Liver (tissue), 8 donors: ENCODE measurements at regions not wholly inside any gene's neighbourhood (a gene's known extent, or its start where the extent isn't known, plus 50 kb on each side); places are given as distances from the start of the nearest gene placed in this dataset.

Source experiments
- DNase-seq: peaks from one replicate; pipeline ENCODE4 v3.0.0-alpha.2; 2017; ENCODE audit warnings: low spot score
- H3K27ac ChIP-seq, 2 donors: one replicate each; pipeline ENCODE4 v1.7.0; 2013; ENCODE audit warnings: inconsistent platforms in 2 of 2, low read length in 2 of 2, control low read depth in 1 of 2, low read depth in 1 of 2, mild to moderate bottlenecking in 1 of 2
- H3K27me3 ChIP-seq, 4 donors: one replicate each; pipeline versions ENCODE4 v1.6.1 to v1.7.0; 2013; ENCODE audit warnings: low read length in 3 of 4, inconsistent platforms in 1 of 4, mild to moderate bottlenecking in 1 of 4, moderate library complexity in 1 of 4; ENCODE audit not compliant: control insufficient read depth in 4 of 4, insufficient read depth in 4 of 4
- H3K36me3 ChIP-seq, 4 donors: one replicate each; pipeline versions ENCODE4 v1.6.1 to v1.7.0; 2013; ENCODE audit warnings: low read length in 3 of 4, mild to moderate bottlenecking in 3 of 4, low read depth in 1 of 4, moderate library complexity in 1 of 4; ENCODE audit not compliant: control insufficient read depth in 4 of 4, insufficient read depth in 3 of 4
- H3K4me1 ChIP-seq, 4 donors: one replicate each; pipeline versions ENCODE4 v1.6.1 to v1.7.0; 2013; ENCODE audit warnings: low read length in 3 of 4, mild to moderate bottlenecking in 3 of 4, moderate library complexity in 1 of 4; ENCODE audit not compliant: control insufficient read depth in 4 of 4, insufficient read depth in 4 of 4
- H3K4me3 ChIP-seq, 3 donors: one replicate each; pipeline versions ENCODE4 v1.6.1 to v1.7.0; 2013; ENCODE audit warnings: low read length in 3 of 3, control low read depth in 1 of 3, low read depth in 1 of 3, mild to moderate bottlenecking in 1 of 3
- H3K9ac ChIP-seq, 2 donors: one replicate each; pipeline ENCODE4 v1.7.0; 2013; ENCODE audit warnings: low read length in 2 of 2, mild to moderate bottlenecking in 2 of 2, moderate library complexity in 2 of 2, control low read depth in 1 of 2, low read depth in 1 of 2
- H3K9me3 ChIP-seq, 4 donors: one replicate each; pipeline versions ENCODE4 v1.6.1 to v1.7.0; 2013; ENCODE audit warnings: low read length in 3 of 4; ENCODE audit not compliant: control insufficient read depth in 4 of 4
- EGR1 ChIP-seq, 2 donors: IDR thresholded peaks; 2 replicates each; pipeline ENCODE4 v1.6.1; 2016 to 2018; ENCODE audit warnings: antibody characterized with exemption in 2 of 2, low read depth in 2 of 2
- FOXA1 ChIP-seq: IDR thresholded peaks from 2 replicates; pipeline ENCODE4 v1.6.1; 2016; ENCODE audit warnings: antibody characterized with exemption
- FOXA2 ChIP-seq: IDR thresholded peaks from 2 replicates; pipeline ENCODE4 v1.6.1; 2016; ENCODE audit warnings: antibody characterized with exemption
- GABPA ChIP-seq, 2 donors: IDR thresholded peaks in 1 of 2; conservative IDR thresholded peaks in 1 of 2; 2 replicates each; pipeline ENCODE4 v1.6.1; 2016; ENCODE audit warnings: antibody characterized with exemption in 2 of 2, mild to moderate bottlenecking in 1 of 2, moderate library complexity in 1 of 2
- HNF4A ChIP-seq, 2 donors: conservative IDR thresholded peaks; 2 replicates each; pipeline ENCODE4 v1.6.1; 2016; ENCODE audit warnings: antibody characterized with exemption in 2 of 2, mild to moderate bottlenecking in 2 of 2
- HNF4G ChIP-seq: IDR thresholded peaks from 2 replicates; pipeline ENCODE4 v1.6.1; 2016; ENCODE audit warnings: antibody characterized with exemption
- JUND ChIP-seq, 2 donors: IDR thresholded peaks; 2 replicates each; pipeline ENCODE4 v1.6.1; 2016; ENCODE audit warnings: antibody characterized with exemption in 2 of 2
- NR2F2 ChIP-seq: IDR thresholded peaks from 2 replicates; pipeline ENCODE4 v1.6.1; 2016; ENCODE audit warnings: antibody characterized with exemption
- RAD21 ChIP-seq, 2 donors: IDR thresholded peaks; 2 replicates each; pipeline ENCODE4 v1.6.1; 2016; ENCODE audit warnings: antibody characterized with exemption in 2 of 2, mild to moderate bottlenecking in 2 of 2
- REST ChIP-seq: IDR thresholded peaks from 2 replicates; pipeline ENCODE4 v1.6.1; 2016; ENCODE audit warnings: antibody characterized with exemption, mild to moderate bottlenecking
- RXRA ChIP-seq, 2 donors: IDR thresholded peaks; 2 replicates each; pipeline ENCODE4 v1.6.1; 2017 to 2018; ENCODE audit warnings: antibody characterized with exemption in 2 of 2, mild to moderate bottlenecking in 1 of 2
- SP1 ChIP-seq: IDR thresholded peaks from 2 replicates; pipeline ENCODE4 v1.6.1; 2018; ENCODE audit warnings: antibody characterized with exemption, mild to moderate bottlenecking
- TAF1 ChIP-seq: conservative IDR thresholded peaks from 2 replicates; pipeline ENCODE4 v1.6.1; 2016; ENCODE audit warnings: antibody characterized with exemption, mild to moderate bottlenecking
- YY1 ChIP-seq: IDR thresholded peaks from 2 replicates; pipeline ENCODE4 v1.6.1; 2016; ENCODE audit warnings: antibody characterized with exemption, mild to moderate bottlenecking
- ZBTB33 ChIP-seq: IDR thresholded peaks from 2 replicates; pipeline ENCODE4 v1.6.1; 2016; ENCODE audit warnings: antibody characterized with exemption
- WGBS: extraction: QIAGEN DNeasy Blood & Tissue Kit; methylation state at CpG from one replicate; pipeline ENCODE4 v1.1.7; 2013; 5-methylcytosine and 5-hydroxymethylcytosine counted together
- TF ChIP-seq, protein P1 (sequence below): IDR thresholded peaks from 2 replicates; pipeline ENCODE4 v1.6.1; 2016; ENCODE audit warnings: antibody characterized with exemption
- TF ChIP-seq, protein P2 (sequence below): IDR thresholded peaks from 2 replicates; pipeline ENCODE4 v1.6.1; 2016; ENCODE audit warnings: antibody characterized with exemption
- TF ChIP-seq, protein P3 (sequence below): fragments of 150-350 bp; IDR thresholded peaks from 2 replicates; pipeline ENCODE4 v1.5.1; 2017; ENCODE audit warnings: improper control_type of control experiment, low read depth, low read length; ENCODE audit not compliant: missing input control
- donor health status: healthy.
- donor health status: healthy.
- donor health status: healthy.
- donor health status: healthy.
- donor health status: healthy.

- WGBS = 94% methylated on average over 4 of the region's 4 CpGs
- DNase-seq = no peak
- Histone ChIP-seq H3K9ac (no peak overlapping the region), H3K9me3 (no peaks in the 10 kb centered on the region), H3K4me3 (no peak overlapping the region), H3K27me3 (peaks cover 0 to 2% (median 0%) of the 10 kb centered on the region in 4 donors), H3K36me3 (no peaks in the 10 kb centered on the region), H3K4me1 (peaks cover 0 to 1% (median 0%) of the 10 kb centered on the region in 4 donors), H3K27ac (no peak overlapping the region)
- TF ChIP-seq ZBTB33 (no peak), HNF4A (conservative IDR thresholded peaks at IDR 0.05) (no peak), HNF4G (no peak), NR2F2 (no peak), EGR1 (IDR thresholded peaks at IDR 0.05; ENCODE audit: low read depth in 2 of 2) (no peak), FOXA2 (no peak), FOXA1 (no peak), REST (no peak), RAD21 (IDR thresholded peaks at IDR 0.05) (no peak), YY1 (no peak), GABPA (IDR thresholded peaks at IDR 0.05 in 1 of 2, conservative IDR thresholded peaks at IDR 0.05 in 1 of 2) (no peak), TAF1 (no peak), JUND (IDR thresholded peaks at IDR 0.05) (no peak), RXRA (IDR thresholded peaks at IDR 0.05) (no peak)
- TF ChIP-seq, protein P1, sequence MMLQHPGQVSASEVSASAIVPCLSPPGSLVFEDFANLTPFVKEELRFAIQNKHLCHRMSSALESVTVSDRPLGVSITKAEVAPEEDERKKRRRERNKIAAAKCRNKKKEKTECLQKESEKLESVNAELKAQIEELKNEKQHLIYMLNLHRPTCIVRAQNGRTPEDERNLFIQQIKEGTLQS = no peak
- TF ChIP-seq, protein P2, sequence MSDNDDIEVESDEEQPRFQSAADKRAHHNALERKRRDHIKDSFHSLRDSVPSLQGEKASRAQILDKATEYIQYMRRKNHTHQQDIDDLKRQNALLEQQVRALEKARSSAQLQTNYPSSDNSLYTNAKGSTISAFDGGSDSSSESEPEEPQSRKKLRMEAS = no peak
- TF ChIP-seq, protein P3, sequence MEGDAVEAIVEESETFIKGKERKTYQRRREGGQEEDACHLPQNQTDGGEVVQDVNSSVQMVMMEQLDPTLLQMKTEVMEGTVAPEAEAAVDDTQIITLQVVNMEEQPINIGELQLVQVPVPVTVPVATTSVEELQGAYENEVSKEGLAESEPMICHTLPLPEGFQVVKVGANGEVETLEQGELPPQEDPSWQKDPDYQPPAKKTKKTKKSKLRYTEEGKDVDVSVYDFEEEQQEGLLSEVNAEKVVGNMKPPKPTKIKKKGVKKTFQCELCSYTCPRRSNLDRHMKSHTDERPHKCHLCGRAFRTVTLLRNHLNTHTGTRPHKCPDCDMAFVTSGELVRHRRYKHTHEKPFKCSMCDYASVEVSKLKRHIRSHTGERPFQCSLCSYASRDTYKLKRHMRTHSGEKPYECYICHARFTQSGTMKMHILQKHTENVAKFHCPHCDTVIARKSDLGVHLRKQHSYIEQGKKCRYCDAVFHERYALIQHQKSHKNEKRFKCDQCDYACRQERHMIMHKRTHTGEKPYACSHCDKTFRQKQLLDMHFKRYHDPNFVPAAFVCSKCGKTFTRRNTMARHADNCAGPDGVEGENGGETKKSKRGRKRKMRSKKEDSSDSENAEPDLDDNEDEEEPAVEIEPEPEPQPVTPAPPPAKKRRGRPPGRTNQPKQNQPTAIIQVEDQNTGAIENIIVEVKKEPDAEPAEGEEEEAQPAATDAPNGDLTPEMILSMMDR = no peak
These were observed 72.5 kb upstream of the DAB2 start for GRCh38 chr5:39497322-39497721.

DNA sequence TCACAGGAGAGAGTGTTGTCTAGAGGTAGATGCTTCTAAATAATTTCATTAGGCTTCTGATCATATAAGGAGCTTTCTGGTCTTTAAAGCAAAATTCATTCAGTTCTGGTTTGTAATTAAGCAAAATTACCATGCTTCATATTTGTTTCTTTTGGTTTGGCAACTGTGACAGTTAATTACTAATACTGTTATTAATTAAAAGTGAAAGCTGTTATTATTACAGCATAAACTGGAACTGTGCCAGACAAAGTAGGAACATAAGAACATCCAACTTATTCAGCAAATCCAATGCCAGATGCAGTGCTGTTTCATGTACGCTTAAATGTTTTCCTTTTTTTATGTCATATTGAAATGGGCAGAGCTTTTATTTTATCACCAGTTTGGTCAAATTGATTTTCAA, 70.4 kb upstream of the DAB2 start:
- Histone ChIP-seq H3K27me3 (peaks cover 0 to under 1% (median 0%) of the 10 kb centered on the region in 4 donors), H3K4me1 (no peaks in the 10 kb centered on the region), H3K9me3 (peaks cover 0 to 7% (median 0%) of the 10 kb centered on the region in 4 donors), H3K4me3 (no peak overlapping the region), H3K36me3 (no peaks in the 10 kb centered on the region), H3K27ac (no peak overlapping the region), H3K9ac (no peak overlapping the region)
- WGBS = 57% methylated on average over 1 of the region's 1 CpG
- no peak for DNase-seq
- TF ChIP-seq, protein P2 = no peak
- no peak for TF ChIP-seq SP1
- TF ChIP-seq GABPA (IDR thresholded peaks at IDR 0.05 in 1 of 2, conservative IDR thresholded peaks at IDR 0.05 in 1 of 2) = no peak
- TF ChIP-seq ZBTB33 = no peak
- no peak for TF ChIP-seq TAF1
- TF ChIP-seq JUND (IDR thresholded peaks at IDR 0.05) = no peak
- TF ChIP-seq EGR1 (IDR thresholded peaks at IDR 0.05; ENCODE audit: low read depth in 2 of 2) = no peak
- TF ChIP-seq, protein P1 = no peak
- TF ChIP-seq FOXA2 = no peak
- TF ChIP-seq NR2F2 = no peak
- no peak for TF ChIP-seq RXRA (IDR thresholded peaks at IDR 0.05)
- no peak for TF ChIP-seq HNF4A (conservative IDR thresholded peaks at IDR 0.05)
- no peak for TF ChIP-seq FOXA1
- no peak for TF ChIP-seq RAD21 (IDR thresholded peaks at IDR 0.05)
- TF ChIP-seq HNF4G = no peak
- TF ChIP-seq, protein P3 = no peak
- TF ChIP-seq YY1 = no peak
